Large intestine (tissue), 3 donors: ENCODE measurements at regions not wholly inside any gene's neighbourhood (a gene's known extent, or its start where the extent isn't known, plus 50 kb on each side); places are given as distances from the start of the nearest gene placed in this dataset.

ENCODE experiments used
- DNase-seq, 2 donors: peaks; one replicate each; pipeline versions ENCODE4 v3.0.0 to v3.0.0-alpha.2; 2013
- H3K27ac ChIP-seq: one replicate; pipeline ENCODE4 v1.5.1; 2013; ENCODE audit warnings: low read length
- H3K27me3 ChIP-seq: 2 replicates; pipeline ENCODE4 v1.6.1; 2013; ENCODE audit warnings: low read length; ENCODE audit not compliant: control insufficient read depth, insufficient read depth
- H3K36me3 ChIP-seq: 2 replicates; pipeline ENCODE4 v1.6.1; 2013; ENCODE audit warnings: low read length; ENCODE audit not compliant: control insufficient read depth, insufficient read depth
- H3K4me1 ChIP-seq: one replicate; pipeline ENCODE4 v1.6.1; 2013; ENCODE audit warnings: low read length; ENCODE audit not compliant: control insufficient read depth, insufficient read depth
- H3K4me3 ChIP-seq: one replicate; pipeline ENCODE4 v1.5.1; 2013; ENCODE audit warnings: low read length
- H3K9me3 ChIP-seq: one replicate; pipeline ENCODE4 v1.6.1; 2013; ENCODE audit warnings: mild to moderate bottlenecking, low read depth, low read length, moderate library complexity; ENCODE audit not compliant: control insufficient read depth
- WGBS: methylation state at CpG from one replicate; pipeline ENCODE4 v1.1.5; 2013; ENCODE audit warnings: low lambda C conversion rate; ENCODE audit not compliant: insufficient coverage; 5-methylcytosine and 5-hydroxymethylcytosine counted together

DNA sequence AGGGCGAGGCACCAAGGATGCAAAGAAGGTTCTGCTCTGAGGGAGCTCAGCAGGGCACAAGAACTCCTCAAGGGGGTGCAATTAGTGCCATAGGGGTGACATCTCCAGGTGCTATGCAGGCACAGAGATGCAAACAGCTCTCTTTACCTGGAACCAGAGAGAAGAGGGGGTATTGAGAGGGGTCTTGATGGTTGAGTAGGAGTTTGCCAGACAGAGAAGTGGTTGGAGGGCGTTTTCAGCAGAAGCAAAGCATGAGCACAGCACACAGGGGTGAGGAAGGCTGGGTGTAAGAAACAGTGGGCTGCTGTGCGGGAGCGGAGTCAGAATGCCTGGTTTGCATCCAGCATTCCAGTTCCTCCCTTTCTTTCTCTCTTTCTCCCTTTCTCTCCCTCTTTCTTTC is 81.8 kb upstream of the LHX1 start:
- no peak overlapping the region for H3K4me3 ChIP-seq
- DNase-seq: no peak
- WGBS: 100% methylated on average over 2 of the region's 4 CpGs

DNA sequence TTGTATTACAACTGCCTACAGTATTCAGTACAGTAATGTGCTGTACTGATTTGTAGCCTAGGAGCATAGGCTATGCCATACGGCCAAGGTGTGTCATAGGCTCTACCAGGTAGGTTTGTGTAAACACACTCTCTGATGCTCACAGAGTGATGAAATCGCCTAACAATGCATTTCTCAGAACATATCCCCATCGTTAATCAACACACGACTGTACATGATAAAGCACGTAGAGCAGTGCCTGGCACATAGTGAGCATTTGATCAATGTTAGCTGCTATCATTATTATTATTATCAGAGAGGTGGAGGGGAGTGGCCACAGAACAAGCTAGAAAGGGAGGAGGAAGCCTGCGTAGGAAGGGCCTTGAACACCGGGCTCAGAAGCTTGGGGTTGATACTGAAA is 81.1 kb upstream of the LHX1 start:
- H3K4me3 ChIP-seq: no peak overlapping the region
- no peaks in the 10 kb centered on the region for H3K9me3 ChIP-seq
- no CpG with 5 or more reads among the region's 7 CpGs for WGBS
- H3K4me1 ChIP-seq: no peaks in the 10 kb centered on the region
- no peaks in the 10 kb centered on the region for H3K36me3 ChIP-seq
- DNase-seq: peak in 1 of 2 donors; percentile 24
- H3K27ac ChIP-seq: no peak overlapping the region
- peaks cover 14% of the 10 kb centered on the region for H3K27me3 ChIP-seq

More for the DNA sequence above, 81.8 kb upstream of the LHX1 start:
- Histone ChIP-seq H3K4me1 (no peaks in the 10 kb centered on the region), H3K36me3 (no peaks in the 10 kb centered on the region), H3K27me3 (peaks cover 14% of the 10 kb centered on the region), H3K27ac (no peak overlapping the region), H3K9me3 (no peaks in the 10 kb centered on the region)

DNA sequence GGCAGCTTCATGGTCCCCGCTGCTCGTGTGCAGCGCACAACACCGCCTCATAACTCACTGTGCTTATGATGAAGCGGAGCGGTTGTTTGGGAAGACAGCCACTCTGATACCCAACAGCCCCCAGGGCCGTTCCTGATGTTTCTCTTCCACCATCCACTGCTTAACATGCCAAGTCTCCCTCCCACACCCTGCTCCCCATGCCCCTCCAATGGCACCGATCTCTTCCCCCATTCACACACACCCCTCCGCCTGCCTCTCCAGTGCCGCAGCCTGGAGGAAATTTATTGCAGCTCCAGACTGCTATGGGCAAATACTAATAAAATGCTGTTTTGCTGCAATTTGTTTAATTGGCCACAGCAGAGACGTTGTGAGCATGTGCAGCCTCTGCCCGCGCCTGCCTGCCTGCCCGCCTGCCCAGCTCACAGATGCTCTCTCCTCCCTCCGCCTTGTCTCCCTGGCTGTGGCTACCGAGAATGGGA is 80.3 kb upstream of the LHX1 start:
- Histone ChIP-seq H3K27me3 (peaks cover 14% of the 10 kb centered on the region), H3K9me3 (no peaks in the 10 kb centered on the region), H3K27ac (no peak overlapping the region), H3K4me3 (no peak overlapping the region), H3K4me1 (no peaks in the 10 kb centered on the region), H3K36me3 (no peaks in the 10 kb centered on the region)
- DNase-seq: no peak
- WGBS: no CpG with 5 or more reads among the region's 16 CpGs

DNA sequence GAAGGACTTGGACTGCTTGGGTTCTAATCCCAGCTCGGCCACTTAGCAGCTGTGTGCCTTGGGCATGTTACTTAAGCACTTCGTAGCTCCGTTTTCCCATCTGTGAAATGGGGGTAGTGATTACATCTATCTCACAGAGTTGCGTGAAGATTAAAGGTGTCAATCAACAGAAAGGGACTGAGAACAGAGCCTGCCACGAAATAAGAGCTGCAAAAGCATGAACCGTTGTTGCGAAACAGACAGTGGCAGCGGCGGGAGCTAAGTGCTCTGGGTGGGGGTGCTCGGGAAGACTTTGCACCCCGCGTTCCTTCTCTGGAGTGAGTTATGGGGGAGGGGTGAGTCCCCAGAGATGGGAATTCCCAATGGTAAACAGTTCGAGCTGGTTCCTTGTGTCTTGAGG is 79.6 kb upstream of the LHX1 start:
- no CpG with 5 or more reads among the region's 13 CpGs for WGBS
- no peak for DNase-seq
- H3K4me3 ChIP-seq: no peak overlapping the region
- no peaks in the 10 kb centered on the region for H3K4me1 ChIP-seq
- no peaks in the 10 kb centered on the region for H3K9me3 ChIP-seq
- H3K27me3 ChIP-seq: peaks cover 14% of the 10 kb centered on the region
- no peaks in the 10 kb centered on the region for H3K36me3 ChIP-seq
- H3K27ac ChIP-seq: no peak overlapping the region

DNA sequence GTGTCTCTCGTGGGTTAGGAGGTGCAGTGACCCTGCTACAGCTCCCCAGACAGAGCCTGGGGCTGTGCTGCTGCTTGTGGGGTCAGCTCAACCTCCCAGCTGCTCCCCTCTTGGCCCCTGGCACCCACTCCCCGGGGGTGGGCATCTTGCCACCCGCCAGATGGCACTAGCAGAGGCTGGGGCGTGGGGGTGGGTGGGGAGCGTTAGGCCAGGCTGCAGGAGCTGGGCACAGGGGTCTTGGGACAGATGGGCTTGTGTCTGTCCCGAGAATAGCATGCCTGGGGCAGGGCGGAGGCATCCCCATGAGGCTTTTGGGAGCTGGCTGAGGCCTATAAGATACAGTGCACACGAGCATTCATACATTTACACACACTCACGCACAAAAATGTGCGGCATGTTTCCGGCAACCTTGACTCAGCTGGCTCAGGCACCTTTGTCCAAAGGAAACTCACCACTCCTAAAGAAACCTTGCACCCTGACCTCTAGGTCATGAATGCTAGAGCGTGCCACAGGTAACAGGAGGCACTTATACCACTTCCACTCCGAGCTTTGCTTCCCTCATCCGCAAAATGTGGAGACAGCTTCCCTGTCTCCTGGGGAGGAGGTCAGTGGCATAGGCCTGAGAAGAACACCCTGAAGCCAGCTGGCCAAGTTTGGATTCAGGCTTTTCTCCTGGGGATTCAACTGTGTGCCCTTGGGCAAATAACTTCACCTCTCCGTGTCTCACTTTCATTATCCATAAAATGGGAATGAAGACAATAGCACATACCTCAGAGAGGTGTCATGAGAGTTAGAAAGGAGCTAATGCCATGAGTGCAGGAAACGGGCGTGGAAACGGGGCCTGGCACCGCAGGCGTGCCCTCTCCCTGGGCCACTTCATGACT is 78.9 kb upstream of the LHX1 start:
- peaks cover 14% of the 10 kb centered on the region for H3K27me3 ChIP-seq
- H3K4me1 ChIP-seq: no peaks in the 10 kb centered on the region
- no peaks in the 10 kb centered on the region for H3K36me3 ChIP-seq
- H3K4me3 ChIP-seq: no peak overlapping the region
- 93% methylated on average over 3 of the region's 20 CpGs for WGBS
- H3K9me3 ChIP-seq: no peaks in the 10 kb centered on the region
- no peak overlapping the region for H3K27ac ChIP-seq
- DNase-seq: no peak

DNA sequence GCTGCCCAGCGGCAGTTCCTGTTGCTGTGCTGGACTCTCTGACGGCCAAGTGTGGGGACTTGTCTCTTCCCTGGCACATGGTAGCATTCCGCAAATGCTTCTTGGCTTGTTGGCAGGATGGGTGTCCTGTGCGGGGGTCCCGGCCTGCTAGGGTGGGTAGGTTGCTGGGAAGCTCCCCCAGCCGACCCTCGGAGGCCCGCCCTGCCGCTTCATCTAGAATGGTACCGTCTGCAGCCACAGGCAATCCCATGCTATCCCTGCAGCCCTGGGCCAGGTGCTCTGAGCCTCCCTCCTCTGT is 78.3 kb upstream of the LHX1 start:
- no peaks in the 10 kb centered on the region for H3K4me1 ChIP-seq
- no peak for DNase-seq
- no peaks in the 10 kb centered on the region for H3K36me3 ChIP-seq
- WGBS: no CpG with 5 or more reads among the region's 10 CpGs
- no peak overlapping the region for H3K4me3 ChIP-seq
- no peak overlapping the region for H3K27ac ChIP-seq
- H3K27me3 ChIP-seq: peaks cover 14% of the 10 kb centered on the region
- no peaks in the 10 kb centered on the region for H3K9me3 ChIP-seq

DNA sequence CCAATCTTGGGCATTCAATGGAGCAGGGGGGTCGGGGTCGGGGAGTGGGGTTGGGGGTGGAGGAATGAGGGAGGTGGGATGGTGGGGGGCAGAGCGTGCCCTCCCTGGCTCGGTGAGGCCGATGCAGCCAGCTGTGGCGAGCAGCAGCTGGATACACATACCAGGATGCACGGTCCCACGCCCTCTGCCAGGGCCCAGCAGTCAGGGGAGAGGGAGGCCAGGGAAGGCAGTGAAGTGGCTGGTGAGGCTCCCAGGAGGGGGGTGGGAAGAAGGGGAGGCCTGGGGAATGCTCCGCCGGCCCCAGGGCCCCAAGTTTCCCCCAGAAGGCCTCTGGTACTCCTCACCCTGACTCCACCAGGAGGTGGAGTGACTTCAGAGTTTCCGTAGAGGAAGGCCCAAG is 77.6 kb upstream of the LHX1 start:
- no peaks in the 10 kb centered on the region for H3K4me1 ChIP-seq
- peaks cover 14% of the 10 kb centered on the region for H3K27me3 ChIP-seq
- no peak overlapping the region for H3K27ac ChIP-seq
- no peaks in the 10 kb centered on the region for H3K9me3 ChIP-seq
- no peak for DNase-seq
- H3K36me3 ChIP-seq: no peaks in the 10 kb centered on the region
- H3K4me3 ChIP-seq: no peak overlapping the region
- WGBS: no CpG with 5 or more reads among the region's 11 CpGs

DNA sequence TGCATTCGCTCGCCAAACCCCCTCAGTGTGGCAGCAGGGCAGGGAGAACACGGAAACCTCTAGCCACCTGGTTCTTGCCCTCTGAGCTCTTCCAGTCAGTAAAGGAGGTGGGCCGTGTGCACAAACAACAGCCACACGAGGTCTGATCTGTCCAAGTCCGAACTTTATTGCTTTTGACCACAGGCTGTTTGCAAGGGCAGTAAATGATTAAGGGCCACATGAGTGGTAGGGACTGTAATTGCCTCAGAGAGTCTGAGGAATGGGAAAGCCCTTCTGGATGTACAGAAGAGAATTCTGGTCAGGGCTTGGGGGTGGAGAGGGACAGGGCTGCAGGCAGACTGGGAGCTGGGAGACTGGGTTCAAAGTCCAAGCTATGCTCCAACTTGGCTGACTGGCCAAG is 75.7 kb upstream of the LHX1 start:
- Histone ChIP-seq H3K27ac (no peak overlapping the region), H3K4me3 (no peak overlapping the region), H3K36me3 (no peaks in the 10 kb centered on the region), H3K4me1 (no peaks in the 10 kb centered on the region), H3K27me3 (peaks cover 8% of the 10 kb centered on the region), H3K9me3 (no peaks in the 10 kb centered on the region)
- DNase-seq: peak; percentile 9 to 13
- WGBS: no CpG with 5 or more reads among the region's 6 CpGs

DNA sequence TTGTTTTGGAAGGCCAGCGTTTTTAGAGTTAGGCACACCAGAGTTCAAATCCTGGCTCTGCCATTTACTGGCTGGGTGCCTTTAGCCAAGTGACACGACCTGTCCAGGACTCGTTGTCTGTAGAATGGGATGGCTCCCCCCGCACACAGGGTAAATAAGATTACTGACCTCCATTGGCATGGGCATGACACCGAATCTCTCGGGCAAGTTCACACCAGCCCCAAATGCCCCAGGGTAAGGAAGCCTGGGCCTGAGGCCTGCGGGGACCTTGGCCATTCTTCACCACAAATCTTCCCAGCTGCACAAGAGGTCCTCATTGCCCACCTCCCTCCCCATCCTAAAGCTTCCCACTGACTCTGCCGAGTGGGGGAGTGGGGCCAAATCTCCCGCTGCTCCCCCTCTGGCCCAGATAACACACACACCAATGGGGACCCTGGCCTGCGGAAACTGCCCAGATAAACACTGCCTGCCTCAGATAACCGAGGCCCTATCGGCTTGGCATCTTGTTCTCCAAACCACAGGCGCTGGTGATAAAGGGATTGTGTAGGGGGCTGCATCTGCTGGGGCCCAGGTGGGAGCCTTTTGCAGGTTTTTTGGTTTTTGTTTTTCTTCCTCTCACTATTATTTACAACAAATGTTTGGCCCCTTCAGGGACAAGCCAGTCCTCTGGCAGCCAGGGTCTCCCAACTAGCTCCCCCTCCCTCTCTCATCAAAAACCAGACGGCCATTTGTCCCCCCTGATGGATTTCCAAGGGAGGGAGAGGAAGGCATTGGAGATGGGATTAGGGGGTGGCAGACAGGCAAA is 75.0 kb upstream of the LHX1 start:
- Histone ChIP-seq H3K27ac (no peak overlapping the region), H3K27me3 (no peaks in the 10 kb centered on the region), H3K36me3 (no peaks in the 10 kb centered on the region), H3K4me1 (no peaks in the 10 kb centered on the region), H3K9me3 (no peaks in the 10 kb centered on the region), H3K4me3 (no peak overlapping the region)
- no peak for DNase-seq
- no CpG with 5 or more reads among the region's 14 CpGs for WGBS

DNA sequence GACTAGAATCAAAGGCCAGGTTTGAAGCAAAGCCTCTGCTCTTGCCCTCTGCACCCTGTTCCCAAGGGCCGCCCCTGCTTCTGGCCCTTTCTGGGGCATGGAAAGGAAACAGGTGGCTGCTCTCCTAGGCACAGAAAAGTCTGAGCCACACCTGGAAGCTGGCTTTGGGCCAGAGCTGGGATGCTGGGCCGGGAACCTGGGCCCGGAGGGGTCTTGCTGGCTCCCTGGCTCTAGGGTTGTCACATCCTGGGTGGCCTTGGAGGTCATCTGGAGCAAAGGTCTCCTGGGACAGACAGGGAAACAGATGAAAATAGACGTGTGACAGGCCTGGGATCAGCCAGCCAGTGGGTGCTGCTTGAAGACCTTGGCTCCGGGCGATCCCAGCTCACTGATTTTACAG is 74.1 kb upstream of the LHX1 start:
- Histone ChIP-seq H3K36me3 (no peaks in the 10 kb centered on the region), H3K27me3 (no peaks in the 10 kb centered on the region), H3K4me3 (no peak overlapping the region), H3K4me1 (no peaks in the 10 kb centered on the region), H3K9me3 (no peaks in the 10 kb centered on the region), H3K27ac (no peak overlapping the region)
- DNase-seq: no peak
- no CpG with 5 or more reads among the region's 6 CpGs for WGBS
